ENCODE measurements at regions not wholly inside any gene's neighbourhood (a gene's known extent, or its start where the extent isn't known, plus 50 kb on each side); places are given as distances from the start of the nearest gene placed in this dataset.

GRCh38 chr11:69241075-69241740, 52.7 kb upstream of the MYEOV start:
- TF ChIP-seq CTCF (optimal IDR thresholded peaks at IDR 0.05 in 1 of 3, IDR thresholded peaks at IDR 0.05 in 1 of 3, conservative IDR thresholded peaks at IDR 0.05 in 1 of 3; ENCODE audit: extremely low read depth in 1 of 3, insufficient read depth in 2 of 3, low read length in 3 of 3), result no peak
- TF ChIP-seq EZH2 (IDR thresholded peaks at IDR 0.05; ENCODE audit: low read length), result no peak
